Gastroesophageal sphincter (tissue), 3 donors: ENCODE measurements at regions not wholly inside any gene's neighbourhood (a gene's known extent, or its start where the extent isn't known, plus 50 kb on each side); places are given as distances from the start of the nearest gene placed in this dataset.

Source experiments
- EP300 ChIP-seq: sonication (generic); formaldehyde crosslinking; IDR thresholded peaks from one replicate; pipeline ENCODE4 v1.6.1; 2017; ENCODE audit warnings: antibody characterized with exemption, mild to moderate bottlenecking
- POLR2A ChIP-seq, 2 donors: fragments of 450-650 bp; IDR thresholded peaks; one replicate each; pipeline ENCODE4 v1.6.1; 2017; ENCODE audit warnings: antibody characterized with exemption in 2 of 2, mild to moderate bottlenecking in 2 of 2, moderate library complexity in 1 of 2
- POLR2AphosphoS5 ChIP-seq: sonication (generic); formaldehyde crosslinking; IDR thresholded peaks from one replicate; pipeline ENCODE4 v1.6.1; 2017; ENCODE audit warnings: antibody characterized with exemption
- TF ChIP-seq, protein P1 (sequence below), 4 experiments: fragments of 200-600 bp in 2 of 4; fragments of 450-650 bp in 2 of 4; sonication (generic) in 1 of 4; IDR thresholded peaks; one replicate each; pipeline ENCODE4 v1.5.1; 2017 to 2019; ENCODE audit warnings: antibody characterized with exemption in 4 of 4, mild to moderate bottlenecking in 2 of 4, moderate library complexity in 2 of 4

DNA sequence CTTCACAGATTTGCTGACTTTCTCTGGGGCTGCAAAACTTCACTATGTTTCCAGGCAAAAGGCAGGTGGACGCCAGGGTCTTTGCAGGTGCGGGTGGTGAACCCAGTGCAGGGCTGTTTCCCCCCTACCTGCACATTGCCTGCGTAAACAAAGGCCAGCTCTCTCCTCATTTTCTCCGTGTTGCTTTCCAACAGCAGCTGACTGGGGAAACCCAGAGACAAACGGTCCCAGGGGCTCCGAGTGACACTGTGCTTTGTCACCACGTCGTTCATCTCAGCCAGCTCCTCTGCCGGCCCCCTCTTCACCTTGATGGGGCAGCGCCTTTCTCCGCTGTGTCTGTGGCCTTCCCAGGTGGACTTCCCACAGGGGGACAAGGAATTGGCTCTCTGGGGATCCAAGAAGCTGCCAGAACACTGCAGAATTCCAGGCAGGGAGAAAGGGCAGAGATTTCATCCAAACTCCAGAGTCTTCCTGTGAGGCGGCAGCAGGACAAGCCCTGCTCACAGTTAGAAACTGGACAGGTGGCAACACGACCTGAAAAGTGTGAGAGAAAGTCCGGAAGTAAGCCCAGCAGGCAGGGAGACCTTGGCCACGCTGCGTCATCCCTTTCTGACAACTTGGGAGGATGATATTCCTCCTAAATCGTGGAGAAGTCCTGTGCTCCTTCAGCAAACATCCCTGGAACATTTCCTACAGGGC, 1493.7 kb downstream of the TBC1D22A start:
- no peak for TF ChIP-seq POLR2A (IDR thresholded peaks at IDR 0.05)
- TF ChIP-seq, protein P1, sequence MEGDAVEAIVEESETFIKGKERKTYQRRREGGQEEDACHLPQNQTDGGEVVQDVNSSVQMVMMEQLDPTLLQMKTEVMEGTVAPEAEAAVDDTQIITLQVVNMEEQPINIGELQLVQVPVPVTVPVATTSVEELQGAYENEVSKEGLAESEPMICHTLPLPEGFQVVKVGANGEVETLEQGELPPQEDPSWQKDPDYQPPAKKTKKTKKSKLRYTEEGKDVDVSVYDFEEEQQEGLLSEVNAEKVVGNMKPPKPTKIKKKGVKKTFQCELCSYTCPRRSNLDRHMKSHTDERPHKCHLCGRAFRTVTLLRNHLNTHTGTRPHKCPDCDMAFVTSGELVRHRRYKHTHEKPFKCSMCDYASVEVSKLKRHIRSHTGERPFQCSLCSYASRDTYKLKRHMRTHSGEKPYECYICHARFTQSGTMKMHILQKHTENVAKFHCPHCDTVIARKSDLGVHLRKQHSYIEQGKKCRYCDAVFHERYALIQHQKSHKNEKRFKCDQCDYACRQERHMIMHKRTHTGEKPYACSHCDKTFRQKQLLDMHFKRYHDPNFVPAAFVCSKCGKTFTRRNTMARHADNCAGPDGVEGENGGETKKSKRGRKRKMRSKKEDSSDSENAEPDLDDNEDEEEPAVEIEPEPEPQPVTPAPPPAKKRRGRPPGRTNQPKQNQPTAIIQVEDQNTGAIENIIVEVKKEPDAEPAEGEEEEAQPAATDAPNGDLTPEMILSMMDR (IDR thresholded peaks at IDR 0.05), result no peak
- no peak for TF ChIP-seq POLR2AphosphoS5
- TF ChIP-seq EP300, result no peak
